Activated naive CD8-positive, alpha-beta T cell treated with anti-CD3 and anti-CD28 coated beads, Interleukin-2, amount 10 ng/mL, durations not matched to agents 7 days and 5 days (primary cell): ENCODE measurements at regions not wholly inside any gene's neighbourhood (a gene's known extent, or its start where the extent isn't known, plus 50 kb on each side); places are given as distances from the start of the nearest gene placed in this dataset.
A peak's percentile ranks its signal among the peaks of the same experiment; 100 is the strongest.

ENCODE experiments used
- ATAC-seq: fragments of 150-1000 bp; cut with Tn5 transposase; one replicate; pipeline ENCODE4 v1.10.0; 2021; ENCODE audit warnings: low read depth, moderate library complexity
- POLR2A ChIA-PET: fragments of 350-600 bp; sonication (Branson Sonifier 250); formaldehyde crosslinking; loops from one replicate; lab custom pipeline; 2021; ENCODE audit warnings: antibody characterized with exemption; lab: Charles Lee
- DNase-seq: peaks from one replicate; pipeline ENCODE4 v3.0.0; 2021
- H3K27ac Mint-ChIP-seq: one replicate; pipeline ENCODE4 v1.8.0; 2022; ENCODE audit warnings: mild to moderate bottlenecking, mixed read lengths
- H3K27me3 Mint-ChIP-seq: one replicate; pipeline ENCODE4 v1.8.0; 2022; ENCODE audit warnings: mild to moderate bottlenecking, moderate library complexity, mixed read lengths
- H3K36me3 Mint-ChIP-seq: one replicate; pipeline ENCODE4 v1.8.0; 2021; ENCODE audit warnings: mild to moderate bottlenecking, mixed read lengths
- H3K4me1 Mint-ChIP-seq: one replicate; pipeline ENCODE4 v1.8.0; 2021; ENCODE audit warnings: mixed read lengths
- H3K4me3 Mint-ChIP-seq: one replicate; pipeline ENCODE4 v1.8.0; 2022; ENCODE audit warnings: mild to moderate bottlenecking, moderate library complexity, mixed read lengths
- H3K9me3 Mint-ChIP-seq: one replicate; pipeline ENCODE4 v1.8.0; 2021; ENCODE audit warnings: mixed read lengths

GRCh38 chr11:76721755-76722677 is 51.5 kb upstream of the LRRC32 start:
- H3K9me3 Mint-ChIP-seq: no peaks in the 10 kb centered on the region
- ATAC-seq: peak; percentile 96
- POLR2A ChIA-PET: interaction anchor here (0.9 to 1.2 kb wide), 2 partner anchors 35 to 64 kb away, joined by 3 to 4 read pairs; no protein-coding TSS in a partner anchor
- peaks cover 5% of the 10 kb centered on the region for H3K4me1 Mint-ChIP-seq
- no peak overlapping the region for H3K27ac Mint-ChIP-seq
- H3K27me3 Mint-ChIP-seq: peaks cover 30% of the 10 kb centered on the region
- H3K4me3 Mint-ChIP-seq: no peak overlapping the region
- no peaks in the 10 kb centered on the region for H3K36me3 Mint-ChIP-seq
- DNase-seq: peak; percentile 84

GRCh38 chr11:76723142-76723541 is 52.6 kb upstream of the LRRC32 start:
- Mint-ChIP-seq H3K36me3 (no peaks in the 10 kb centered on the region), H3K27me3 (peaks cover 30% of the 10 kb centered on the region), H3K9me3 (no peaks in the 10 kb centered on the region), H3K27ac (no peak overlapping the region), H3K4me3 (no peak overlapping the region), H3K4me1 (peaks cover 5% of the 10 kb centered on the region)
- ATAC-seq (no peak), DNase-seq (no peak)
- POLR2A ChIA-PET: no interaction called here

GRCh38 chr11:76723548-76723947 is 53.0 kb upstream of the LRRC32 start:
- ATAC-seq (no peak), DNase-seq (no peak)
- Mint-ChIP-seq H3K36me3 (no peaks in the 10 kb centered on the region), H3K27me3 (peaks cover 30% of the 10 kb centered on the region), H3K4me3 (no peak overlapping the region), H3K9me3 (no peaks in the 10 kb centered on the region), H3K4me1 (peaks cover 5% of the 10 kb centered on the region), H3K27ac (no peak overlapping the region)
- POLR2A ChIA-PET: no interaction called here

- Mint-ChIP-seq H3K9me3 (no peaks in the 10 kb centered on the region), H3K4me1 (peaks cover 5% of the 10 kb centered on the region)
- POLR2A ChIA-PET: no interaction called here
Measured at GRCh38 chr11:76724171-76724768, 53.7 kb upstream of the LRRC32 start.

GRCh38 chr11:76728227-76728626 is 54.9 kb upstream of the TSKU start:
- POLR2A ChIA-PET: no interaction called here
- no peak overlapping the region for H3K27ac Mint-ChIP-seq
- no peaks in the 10 kb centered on the region for H3K4me1 Mint-ChIP-seq
- H3K27me3 Mint-ChIP-seq: peaks cover 26% of the 10 kb centered on the region
- no peak overlapping the region for H3K4me3 Mint-ChIP-seq
- ATAC-seq (no peak), DNase-seq (no peak)
- no peaks in the 10 kb centered on the region for H3K9me3 Mint-ChIP-seq
- no peaks in the 10 kb centered on the region for H3K36me3 Mint-ChIP-seq

More at GRCh38 chr11:76724171-76724768, 53.7 kb upstream of the LRRC32 start:
- no peak overlapping the region for H3K27ac Mint-ChIP-seq
- H3K36me3 Mint-ChIP-seq: no peaks in the 10 kb centered on the region
- DNase-seq (no peak), ATAC-seq (no peak)
- H3K4me3 Mint-ChIP-seq: no peak overlapping the region
- peaks cover 30% of the 10 kb centered on the region for H3K27me3 Mint-ChIP-seq

- H3K36me3 Mint-ChIP-seq: no peaks in the 10 kb centered on the region
- no peaks in the 10 kb centered on the region for H3K4me1 Mint-ChIP-seq
- no peak overlapping the region for H3K4me3 Mint-ChIP-seq
- POLR2A ChIA-PET: no interaction called here
- DNase-seq (no peak), ATAC-seq (no peak)
- H3K27me3 Mint-ChIP-seq: peaks cover 23% of the 10 kb centered on the region
- H3K9me3 Mint-ChIP-seq: no peaks in the 10 kb centered on the region
- no peak overlapping the region for H3K27ac Mint-ChIP-seq
Measured at GRCh38 chr11:76728778-76729177, 54.4 kb upstream of the TSKU start.

- Mint-ChIP-seq H3K27me3 (peaks cover 18% of the 10 kb centered on the region), H3K4me3 (no peak overlapping the region), H3K4me1 (no peaks in the 10 kb centered on the region), H3K27ac (no peak overlapping the region), H3K36me3 (no peaks in the 10 kb centered on the region), H3K9me3 (no peaks in the 10 kb centered on the region)
- ATAC-seq (no peak), DNase-seq (no peak)
- POLR2A ChIA-PET: no interaction called here
Measured at GRCh38 chr11:76729214-76729613, 53.9 kb upstream of the TSKU start.

GRCh38 chr11:76730887-76731565 is 52.1 kb upstream of the TSKU start:
- DNase-seq (no peak), ATAC-seq (no peak)
- Mint-ChIP-seq H3K27me3 (peaks cover 7% of the 10 kb centered on the region), H3K36me3 (no peaks in the 10 kb centered on the region), H3K9me3 (no peaks in the 10 kb centered on the region), H3K4me1 (no peaks in the 10 kb centered on the region), H3K27ac (no peak overlapping the region), H3K4me3 (no peak overlapping the region)
- POLR2A ChIA-PET: interaction anchor here (0.6 kb wide), 1 partner anchor 69 kb away, joined by 4 read pairs; no protein-coding TSS in a partner anchor

GRCh38 chr11:76732643-76733042 is 50.5 kb upstream of the TSKU start:
- no peak overlapping the region for H3K4me3 Mint-ChIP-seq
- no peak for DNase-seq
- no peaks in the 10 kb centered on the region for H3K9me3 Mint-ChIP-seq
- POLR2A ChIA-PET: no interaction called here
- no peak for ATAC-seq
- peaks cover 5% of the 10 kb centered on the region for H3K4me1 Mint-ChIP-seq
- H3K27ac Mint-ChIP-seq: no peak overlapping the region
- H3K27me3 Mint-ChIP-seq: peaks cover 8% of the 10 kb centered on the region
- no peaks in the 10 kb centered on the region for H3K36me3 Mint-ChIP-seq
